H1 (cell line): ENCODE measurements at regions not wholly inside any gene's neighbourhood (a gene's known extent, or its start where the extent isn't known, plus 50 kb on each side); places are given as distances from the start of the nearest gene placed in this dataset.

Experiments used
- CTCF ChIA-PET: fragments of 300-600 bp; sonication (Branson Sonifier 250); formaldehyde crosslinking; loops from one replicate; lab custom pipeline; 2021; ENCODE audit not compliant: partially characterized antibody; lab: Charles Lee
- POLR2A ChIA-PET: fragments of 300-600 bp; sonication (Branson Sonifier 250); formaldehyde crosslinking; loops from one replicate; lab custom pipeline; 2021; ENCODE audit warnings: inconsistent platforms; ENCODE audit not compliant: partially characterized antibody; lab: Charles Lee
- DNase-seq, 2 experiments: peaks; one replicate each; pipeline versions ENCODE4 v3.0.0 to v3.0.0-alpha.2; 2010 to 2022; ENCODE audit warnings: low spot score in 2 of 2, low read depth in 1 of 2, mixed read lengths in 1 of 2
- FAIRE-seq: peaks from 2 replicates; lab custom pipeline; 2011; peaks lifted over from hg19 to GRCh38; lab: Jason Lieb, UNC
- H2AFZ ChIP-seq: 2 replicates; pipeline ENCODE4 v1.8.1; 2012; ENCODE audit warnings: low read length, inconsistent platforms
- H2AK5ac ChIP-seq: 2 replicates; pipeline ENCODE4 v1.6.1; 2013; ENCODE audit warnings: low read depth, low read length
- H2BK120ac ChIP-seq: replicated peaks from 2 replicates; pipeline ENCODE3; 2013; ENCODE audit warnings: low read depth, low read length, inconsistent platforms
- H2BK12ac ChIP-seq: 2 replicates; pipeline ENCODE4 v1.6.1; 2013; ENCODE audit warnings: low read depth, low read length
- H2BK15ac ChIP-seq: 2 replicates; pipeline ENCODE4 v1.6.1; 2013; ENCODE audit warnings: low read length
- H2BK20ac ChIP-seq: 2 replicates; pipeline ENCODE4 v1.6.1; 2013; ENCODE audit warnings: low read length
- H2BK5ac ChIP-seq: 2 replicates; pipeline ENCODE4 v1.6.1; 2013; ENCODE audit warnings: low read depth, low read length
- H3K14ac ChIP-seq: 2 replicates; pipeline ENCODE4 v1.6.1; 2013; ENCODE audit warnings: inconsistent platforms; ENCODE audit not compliant: insufficient read length
- H3K18ac ChIP-seq: 2 replicates; pipeline ENCODE4 v1.6.1; 2013; ENCODE audit warnings: low read length; ENCODE audit errors: extremely low read depth
- H3K23ac ChIP-seq: 2 replicates; pipeline ENCODE4 v1.6.1; 2013; ENCODE audit warnings: inconsistent platforms; ENCODE audit not compliant: insufficient read length
- H3K23me2 ChIP-seq: 2 replicates; pipeline ENCODE4 v1.6.1; 2013; ENCODE audit warnings: low read depth, low read length
- H3K27ac ChIP-seq: 2 replicates; pipeline ENCODE4 v1.6.1; 2011; ENCODE audit warnings: low read depth, low read length, inconsistent platforms
- H3K27me3 ChIP-seq, 4 experiments: replicated peaks in 1 of 4; 1 replicate in 1 of 4; 2 replicates in 3 of 4; pipeline versions ENCODE4 v1.6.1 to v1.8.1; 2011 to 2013; ENCODE audit warnings: low read length in 3 of 4, mild to moderate bottlenecking in 3 of 4, inconsistent platforms in 2 of 4, mixed read lengths in 2 of 4, moderate library complexity in 1 of 4; ENCODE audit not compliant: control insufficient read depth in 3 of 4, insufficient read depth in 3 of 4; ENCODE audit errors: extremely low read depth in 1 of 4
- H3K36me3 ChIP-seq, 4 experiments: 2 replicates each; pipeline versions ENCODE4 v1.6.1 to v1.8.1; 2011 to 2013; ENCODE audit warnings: mild to moderate bottlenecking in 4 of 4, low read length in 3 of 4, moderate library complexity in 2 of 4, control low read depth in 1 of 4, inconsistent platforms in 1 of 4; ENCODE audit not compliant: insufficient read depth in 4 of 4, control insufficient read depth in 2 of 4
- H3K4ac ChIP-seq: replicated peaks from 2 replicates; pipeline ENCODE3; 2013; ENCODE audit warnings: low read length, low read depth, mixed read lengths, inconsistent platforms; ENCODE audit not compliant: insufficient read length
- H3K4me1 ChIP-seq, 4 experiments: replicated peaks in 1 of 4; 1 replicate in 1 of 4; 2 replicates in 3 of 4; pipeline versions ENCODE4 v1.6.1 to v1.8.1; 2011 to 2013; ENCODE audit warnings: low read length in 3 of 4, inconsistent platforms in 2 of 4, mixed read lengths in 1 of 4; ENCODE audit not compliant: insufficient read depth in 4 of 4, control insufficient read depth in 3 of 4
- H3K4me2 ChIP-seq, 2 experiments: 2 replicates each; pipeline versions ENCODE4 v1.6.1 to v1.8.1; 2011 to 2013; ENCODE audit warnings: low read depth in 2 of 2, low read length in 2 of 2, control low read depth in 1 of 2, inconsistent platforms in 1 of 2, mild to moderate bottlenecking in 1 of 2; ENCODE audit not compliant: insufficient read depth in 1 of 2
- H3K4me3 ChIP-seq, 4 experiments: fragments of 200-600, 300-600 bp in 1 of 4; sonication (generic), shearing (Covaris generic), sonication (Bioruptor Twin) in 1 of 4; 2 replicates each; pipeline versions ENCODE4 v1.5.1 to v1.8.1; 2011 to 2016; ENCODE audit warnings: low read length in 4 of 4, low read depth in 3 of 4, control low read depth in 2 of 4, inconsistent platforms in 2 of 4, mild to moderate bottlenecking in 2 of 4, mixed read lengths in 1 of 4, moderate library complexity in 1 of 4; ENCODE audit not compliant: insufficient read depth in 2 of 4; ENCODE audit errors: extremely low read depth in 1 of 4
- H3K56ac ChIP-seq: replicated peaks from 2 replicates; pipeline ENCODE3; 2013; ENCODE audit warnings: low read depth, mild to moderate bottlenecking, mixed read lengths, low read length, inconsistent platforms; ENCODE audit not compliant: insufficient read length
- H3K79me1 ChIP-seq: 2 replicates; pipeline ENCODE4 v1.6.1; 2013; ENCODE audit warnings: low read depth, low read length, control low read depth
- H3K79me2 ChIP-seq, 2 experiments: 2 replicates each; pipeline versions ENCODE4 v1.6.1 to v1.8.1; 2012 to 2013; ENCODE audit warnings: low read length in 2 of 2, mild to moderate bottlenecking in 2 of 2, inconsistent platforms in 1 of 2; ENCODE audit not compliant: insufficient read depth in 2 of 2, control insufficient read depth in 1 of 2
- H3K9ac ChIP-seq, 4 experiments: replicated peaks in 1 of 4; 1 replicate in 1 of 4; 2 replicates in 3 of 4; pipeline versions ENCODE4 v1.6.1 to v1.8.1; 2011 to 2013; ENCODE audit warnings: low read depth in 3 of 4, low read length in 3 of 4, control low read depth in 2 of 4, mild to moderate bottlenecking in 2 of 4, moderate library complexity in 2 of 4, inconsistent platforms in 1 of 4; ENCODE audit errors: extremely low read depth in 1 of 4
- H3K9me3 ChIP-seq, 2 experiments: 2 replicates each; pipeline versions ENCODE4 v1.6.1 to v1.8.1; 2012 to 2013; ENCODE audit warnings: mild to moderate bottlenecking in 2 of 2, moderate library complexity in 2 of 2, control low read depth in 1 of 2, inconsistent platforms in 1 of 2, low read depth in 1 of 2, low read length in 1 of 2, mixed read lengths in 1 of 2; ENCODE audit not compliant: insufficient read depth in 2 of 2
- H4K20me1 ChIP-seq, 2 experiments: replicated peaks in 1 of 2; 2 replicates each; pipeline versions ENCODE3 to v1.8.1; 2011 to 2013; ENCODE audit warnings: inconsistent platforms in 2 of 2, low read length in 2 of 2, mild to moderate bottlenecking in 1 of 2; ENCODE audit not compliant: insufficient read depth in 2 of 2, control insufficient read depth in 1 of 2
- H4K5ac ChIP-seq: 2 replicates; pipeline ENCODE4 v1.6.1; 2013; ENCODE audit warnings: low read length, low read depth, mixed read lengths, inconsistent platforms; ENCODE audit not compliant: insufficient read length
- H4K8ac ChIP-seq: 2 replicates; pipeline ENCODE4 v1.8.0; 2013; ENCODE audit warnings: mild to moderate bottlenecking, moderate library complexity, low read length, inconsistent platforms; ENCODE audit not compliant: insufficient read depth; ENCODE audit errors: extremely low read depth
- H4K91ac ChIP-seq: replicated peaks from 2 replicates; pipeline ENCODE3; 2013; ENCODE audit warnings: low read length, mixed read lengths, inconsistent platforms; ENCODE audit not compliant: insufficient read length
- CHD7 ChIP-seq: fragments of 300-600 bp; sonication (generic); IDR thresholded peaks from 2 replicates; pipeline ENCODE4 v1.7.1; 2012; ENCODE audit warnings: low read length, moderate library complexity, mild to moderate bottlenecking, inconsistent platforms; ENCODE audit not compliant: insufficient replicate concordance
- WGBS, 2 experiments: shearing (Covaris generic) in 1 of 2; methylation state at CpG; one replicate each; pipeline versions ENCODE4 v1.1.6 to v1.1.7; 2013 to 2015; ENCODE audit warnings: low lambda C conversion rate in 2 of 2, mixed read lengths in 2 of 2, inconsistent platforms in 1 of 2, low coverage in 1 of 2, missing lambda C conversion rate in 1 of 2; ENCODE audit not compliant: insufficient replicate concordance in 2 of 2, insufficient coverage in 1 of 2, insufficient read length in 1 of 2; ENCODE audit errors: extremely low coverage in 1 of 2, missing lambda C conversion rate in 1 of 2; 5-methylcytosine and 5-hydroxymethylcytosine counted together

GRCh38 chrX:38939067-38939466 is 137.8 kb downstream of the MID1IP1 start:
- Histone ChIP-seq H2AFZ (no peak overlapping the region), H3K79me2 (no peaks in the 10 kb centered on the region), H4K8ac (no peak overlapping the region), H2BK120ac (no peak overlapping the region), H3K9ac (no peak overlapping the region), H3K14ac (no peak overlapping the region), H3K27me3 (no peaks in the 10 kb centered on the region), H3K23ac (no peak overlapping the region), H3K4me3 (no peak overlapping the region), H3K4me2 (no peak overlapping the region), H3K18ac (no peak overlapping the region), H4K91ac (no peak overlapping the region), H2AK5ac (no peak overlapping the region), H2BK5ac (no peak overlapping the region), H3K23me2 (no peaks in the 10 kb centered on the region), H2BK20ac (no peak overlapping the region), H3K36me3 (no peaks in the 10 kb centered on the region), H3K79me1 (no peaks in the 10 kb centered on the region), H3K4me1 (no peaks in the 10 kb centered on the region), H4K20me1 (no peaks in the 10 kb centered on the region), H3K56ac (no peak overlapping the region), H3K27ac (no peak overlapping the region), H3K4ac (no peak overlapping the region), H2BK12ac (no peak overlapping the region), H4K5ac (no peak overlapping the region), H2BK15ac (no peak overlapping the region), H3K9me3 (no peaks in the 10 kb centered on the region)
- no peak for DNase-seq
- 80% methylated on average over 1 of the region's 1 CpG; no CpG with 5 or more reads in 1 of the 2 experiments for WGBS, 2 experiments
- POLR2A ChIA-PET, result no interaction called here
- CTCF ChIA-PET, result no interaction called here
- no peak for FAIRE-seq
- TF ChIP-seq CHD7, result no peak
